HepG2 (cell line): ENCODE measurements at regions not wholly inside any gene's neighbourhood (a gene's known extent, or its start where the extent isn't known, plus 50 kb on each side); places are given as distances from the start of the nearest gene placed in this dataset.

Experiments used
- ELF3 ChIP-seq: IDR thresholded peaks from 2 replicates; pipeline ENCODE4 v1.6.1; 2016; ENCODE audit warnings: missing genetic modification reagents, missing compliant biosample characterization
- ERF ChIP-seq: IDR thresholded peaks from 2 replicates; pipeline ENCODE4 v1.6.1; 2018; ENCODE audit warnings: missing biosample characterization, missing genetic modification reagents
- FOSL2 ChIP-seq: sonication (generic); formaldehyde crosslinking; IDR thresholded peaks from 2 replicates; pipeline ENCODE4 v1.4.0; 2020; ENCODE audit warnings: missing genetic modification reagents
- FOXA3 ChIP-seq: IDR thresholded peaks from 2 replicates; pipeline ENCODE4 v1.6.1; 2016; ENCODE audit warnings: missing genetic modification reagents, missing compliant biosample characterization
- IRF2 ChIP-seq: IDR thresholded peaks from 2 replicates; pipeline ENCODE4 v1.6.1; 2018; ENCODE audit warnings: missing genetic modification reagents, missing compliant biosample characterization
- NAIF1 ChIP-seq: sonication (generic); formaldehyde crosslinking; IDR thresholded peaks from 2 replicates; pipeline ENCODE4 v1.5.0; 2020; ENCODE audit warnings: mild to moderate bottlenecking, missing genetic modification reagents, borderline replicate concordance
- SATB2 ChIP-seq: sonication (generic); formaldehyde crosslinking; IDR thresholded peaks from 2 replicates; pipeline ENCODE4 v1.5.0; 2020; ENCODE audit warnings: missing genetic modification reagents
- TEAD3 ChIP-seq: optimal IDR thresholded peaks from 2 replicates; pipeline ENCODE3; 2016; ENCODE audit warnings: borderline replicate concordance
- TSC22D2 ChIP-seq: sonication (generic); formaldehyde crosslinking; IDR thresholded peaks from 2 replicates; pipeline ENCODE4 v1.5.1; 2020; ENCODE audit warnings: missing genetic modification reagents, mild to moderate bottlenecking, borderline replicate concordance
- ZMYM3 ChIP-seq: sonication (generic); formaldehyde crosslinking; IDR thresholded peaks from 2 replicates; pipeline ENCODE4 v1.5.1; 2020; ENCODE audit warnings: mild to moderate bottlenecking, missing genetic modification reagents
- ZNF143 ChIP-seq: sonication (generic); formaldehyde crosslinking; IDR thresholded peaks from 2 replicates; pipeline ENCODE4 v1.4.0; 2020; ENCODE audit warnings: missing genetic modification reagents
- ZNF207 ChIP-seq: fragments of 450-650 bp; IDR thresholded peaks from 2 replicates; pipeline ENCODE4 v1.6.1; 2016; ENCODE audit warnings: antibody characterized with exemption, borderline replicate concordance
- ZNF3 ChIP-seq: IDR thresholded peaks from 2 replicates; pipeline ENCODE4 v1.7.0; 2017; ENCODE audit warnings: inconsistent platforms
- ZNF335 ChIP-seq: sonication (generic); formaldehyde crosslinking; IDR thresholded peaks from 2 replicates; pipeline ENCODE4 v1.4.0; 2020; ENCODE audit warnings: missing genetic modification reagents
- ZNF678 ChIP-seq: sonication (generic); formaldehyde crosslinking; IDR thresholded peaks from 2 replicates; pipeline ENCODE4 v1.4.0; 2020; ENCODE audit warnings: mild to moderate bottlenecking, missing genetic modification reagents
- TF ChIP-seq, protein P1 (sequence below): sonication (generic); formaldehyde crosslinking; IDR thresholded peaks from 2 replicates; pipeline ENCODE4 v1.5.0; 2020; ENCODE audit warnings: mild to moderate bottlenecking, missing genetic modification reagents, moderate library complexity
- TF ChIP-seq, protein P2 (sequence below): IDR thresholded peaks from 2 replicates; pipeline ENCODE4 v1.6.1; 2012; ENCODE audit warnings: low read depth, low read length, improper control_type of control experiment
- TF ChIP-seq, protein P3 (sequence below): sonication (generic); formaldehyde crosslinking; conservative IDR thresholded peaks from 2 replicates; pipeline ENCODE4 v1.4.0; 2020; ENCODE audit warnings: mild to moderate bottlenecking, missing genetic modification reagents, moderate library complexity
- TF ChIP-seq, protein P4 (sequence below): IDR thresholded peaks from 2 replicates; pipeline ENCODE4 v1.6.1; 2018; ENCODE audit warnings: missing genetic modification reagents, mild to moderate bottlenecking, missing compliant biosample characterization
- TF ChIP-seq, protein P5 (sequence below): IDR thresholded peaks from 2 replicates; pipeline ENCODE4 v1.6.1; 2016

DNA sequence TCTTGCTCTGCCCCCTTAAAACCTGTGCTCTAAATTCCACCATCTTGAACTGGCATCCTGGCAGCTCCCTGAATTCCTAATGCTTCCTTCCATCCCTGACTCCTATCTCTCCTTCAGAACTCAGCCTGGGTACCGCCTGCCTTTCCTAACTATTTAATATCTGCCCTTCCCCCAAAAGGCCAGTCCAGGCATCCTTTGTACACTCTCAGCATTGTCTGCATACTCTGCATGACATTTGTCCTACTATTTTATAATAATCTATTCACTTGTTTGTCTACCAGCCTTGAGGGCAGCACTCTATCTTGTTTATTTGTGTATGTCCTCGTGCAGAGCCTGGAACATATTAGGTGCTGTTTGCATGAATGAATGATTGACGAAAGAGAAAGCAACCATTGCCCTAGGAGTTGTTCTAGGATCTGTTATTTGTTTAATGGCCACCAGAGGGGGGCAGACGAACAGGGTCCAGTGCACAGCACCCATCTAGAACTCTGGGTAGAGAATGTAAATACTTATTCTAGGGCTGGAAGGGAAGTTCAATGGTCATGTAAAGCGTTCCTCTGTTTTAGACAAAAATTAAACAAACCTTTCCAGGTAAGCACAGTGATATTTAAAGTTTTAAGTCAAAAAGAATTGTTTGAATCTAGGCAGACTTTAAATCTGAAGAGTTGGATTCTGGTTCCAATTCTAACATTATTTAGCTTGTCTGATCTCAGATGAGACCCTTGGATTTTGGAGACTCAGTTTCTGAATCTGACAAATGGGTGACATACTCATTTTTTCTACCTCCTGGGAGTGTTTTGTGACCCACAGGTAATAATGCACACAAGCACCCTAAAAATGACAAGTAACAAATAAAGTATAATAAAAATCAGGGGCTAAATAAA is 125.8 kb upstream of the GALNT15 start (continued):
- TF ChIP-seq IRF2: peak; percentile 33; the same call in 1 of the 2 replicates
- TF ChIP-seq TEAD3 (CRISPR knock-in tag): peak; percentile 29
- 0 out of 2 replicates have a peak, but pooled peaks have one; percentile 27 for TF ChIP-seq ZMYM3 (CRISPR knock-in tag)
- TF ChIP-seq, protein P1, sequence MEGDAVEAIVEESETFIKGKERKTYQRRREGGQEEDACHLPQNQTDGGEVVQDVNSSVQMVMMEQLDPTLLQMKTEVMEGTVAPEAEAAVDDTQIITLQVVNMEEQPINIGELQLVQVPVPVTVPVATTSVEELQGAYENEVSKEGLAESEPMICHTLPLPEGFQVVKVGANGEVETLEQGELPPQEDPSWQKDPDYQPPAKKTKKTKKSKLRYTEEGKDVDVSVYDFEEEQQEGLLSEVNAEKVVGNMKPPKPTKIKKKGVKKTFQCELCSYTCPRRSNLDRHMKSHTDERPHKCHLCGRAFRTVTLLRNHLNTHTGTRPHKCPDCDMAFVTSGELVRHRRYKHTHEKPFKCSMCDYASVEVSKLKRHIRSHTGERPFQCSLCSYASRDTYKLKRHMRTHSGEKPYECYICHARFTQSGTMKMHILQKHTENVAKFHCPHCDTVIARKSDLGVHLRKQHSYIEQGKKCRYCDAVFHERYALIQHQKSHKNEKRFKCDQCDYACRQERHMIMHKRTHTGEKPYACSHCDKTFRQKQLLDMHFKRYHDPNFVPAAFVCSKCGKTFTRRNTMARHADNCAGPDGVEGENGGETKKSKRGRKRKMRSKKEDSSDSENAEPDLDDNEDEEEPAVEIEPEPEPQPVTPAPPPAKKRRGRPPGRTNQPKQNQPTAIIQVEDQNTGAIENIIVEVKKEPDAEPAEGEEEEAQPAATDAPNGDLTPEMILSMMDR (CRISPR knock-in tag): peak; percentile 89
- TF ChIP-seq, protein P2, sequence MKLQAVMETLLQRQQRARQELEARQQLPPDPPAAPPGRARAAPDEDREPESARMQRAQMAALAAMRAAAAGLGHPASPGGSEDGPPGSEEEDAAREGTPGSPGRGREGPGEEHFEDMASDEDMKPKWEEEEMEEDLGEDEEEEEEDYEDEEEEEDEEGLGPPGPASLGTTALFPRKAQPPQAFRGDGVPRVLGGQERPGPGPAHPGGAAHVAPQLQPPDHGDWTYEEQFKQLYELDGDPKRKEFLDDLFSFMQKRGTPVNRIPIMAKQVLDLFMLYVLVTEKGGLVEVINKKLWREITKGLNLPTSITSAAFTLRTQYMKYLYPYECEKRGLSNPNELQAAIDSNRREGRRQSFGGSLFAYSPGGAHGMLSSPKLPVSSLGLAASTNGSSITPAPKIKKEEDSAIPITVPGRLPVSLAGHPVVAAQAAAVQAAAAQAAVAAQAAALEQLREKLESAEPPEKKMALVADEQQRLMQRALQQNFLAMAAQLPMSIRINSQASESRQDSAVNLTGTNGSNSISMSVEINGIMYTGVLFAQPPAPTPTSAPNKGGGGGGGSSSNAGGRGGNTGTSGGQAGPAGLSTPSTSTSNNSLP: 0 out of 2 replicates have a peak, but pooled peaks have one; percentile 38
- TF ChIP-seq ZNF207: no peak
- TF ChIP-seq, protein P3, sequence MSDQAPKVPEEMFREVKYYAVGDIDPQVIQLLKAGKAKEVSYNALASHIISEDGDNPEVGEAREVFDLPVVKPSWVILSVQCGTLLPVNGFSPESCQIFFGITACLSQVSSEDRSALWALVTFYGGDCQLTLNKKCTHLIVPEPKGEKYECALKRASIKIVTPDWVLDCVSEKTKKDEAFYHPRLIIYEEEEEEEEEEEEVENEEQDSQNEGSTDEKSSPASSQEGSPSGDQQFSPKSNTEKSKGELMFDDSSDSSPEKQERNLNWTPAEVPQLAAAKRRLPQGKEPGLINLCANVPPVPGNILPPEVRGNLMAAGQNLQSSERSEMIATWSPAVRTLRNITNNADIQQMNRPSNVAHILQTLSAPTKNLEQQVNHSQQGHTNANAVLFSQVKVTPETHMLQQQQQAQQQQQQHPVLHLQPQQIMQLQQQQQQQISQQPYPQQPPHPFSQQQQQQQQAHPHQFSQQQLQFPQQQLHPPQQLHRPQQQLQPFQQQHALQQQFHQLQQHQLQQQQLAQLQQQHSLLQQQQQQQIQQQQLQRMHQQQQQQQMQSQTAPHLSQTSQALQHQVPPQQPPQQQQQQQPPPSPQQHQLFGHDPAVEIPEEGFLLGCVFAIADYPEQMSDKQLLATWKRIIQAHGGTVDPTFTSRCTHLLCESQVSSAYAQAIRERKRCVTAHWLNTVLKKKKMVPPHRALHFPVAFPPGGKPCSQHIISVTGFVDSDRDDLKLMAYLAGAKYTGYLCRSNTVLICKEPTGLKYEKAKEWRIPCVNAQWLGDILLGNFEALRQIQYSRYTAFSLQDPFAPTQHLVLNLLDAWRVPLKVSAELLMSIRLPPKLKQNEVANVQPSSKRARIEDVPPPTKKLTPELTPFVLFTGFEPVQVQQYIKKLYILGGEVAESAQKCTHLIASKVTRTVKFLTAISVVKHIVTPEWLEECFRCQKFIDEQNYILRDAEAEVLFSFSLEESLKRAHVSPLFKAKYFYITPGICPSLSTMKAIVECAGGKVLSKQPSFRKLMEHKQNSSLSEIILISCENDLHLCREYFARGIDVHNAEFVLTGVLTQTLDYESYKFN (CRISPR knock-in tag): 0 out of 2 replicates have a peak, but pooled peaks have one; percentile 23
- TF ChIP-seq ZNF3 (CRISPR knock-in tag): peak; percentile 90
- TF ChIP-seq ZNF678 (CRISPR knock-in tag): no peak
- peak; percentile 52; the same call in 1 of the 2 replicates for TF ChIP-seq ZNF143 (CRISPR knock-in tag)
- TF ChIP-seq SATB2 (CRISPR knock-in tag): no peak
- TF ChIP-seq ELF3: peak; percentile 58; the same call in 1 of the 2 replicates
- 0 out of 2 replicates have a peak, but pooled peaks have one; percentile 45 for TF ChIP-seq NAIF1 (CRISPR knock-in tag)
- TF ChIP-seq ERF (CRISPR knock-in tag): peak; percentile 53; the same call in 1 of the 2 replicates
- no peak for TF ChIP-seq ZNF335 (CRISPR knock-in tag)
- TF ChIP-seq, protein P4, sequence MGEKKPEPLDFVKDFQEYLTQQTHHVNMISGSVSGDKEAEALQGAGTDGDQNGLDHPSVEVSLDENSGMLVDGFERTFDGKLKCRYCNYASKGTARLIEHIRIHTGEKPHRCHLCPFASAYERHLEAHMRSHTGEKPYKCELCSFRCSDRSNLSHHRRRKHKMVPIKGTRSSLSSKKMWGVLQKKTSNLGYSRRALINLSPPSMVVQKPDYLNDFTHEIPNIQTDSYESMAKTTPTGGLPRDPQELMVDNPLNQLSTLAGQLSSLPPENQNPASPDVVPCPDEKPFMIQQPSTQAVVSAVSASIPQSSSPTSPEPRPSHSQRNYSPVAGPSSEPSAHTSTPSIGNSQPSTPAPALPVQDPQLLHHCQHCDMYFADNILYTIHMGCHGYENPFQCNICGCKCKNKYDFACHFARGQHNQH: 0 out of 2 replicates have a peak, but pooled peaks have one; percentile 30
- TF ChIP-seq FOXA3 (CRISPR knock-in tag): peak; percentile 73
- 0 out of 2 replicates have a peak, but pooled peaks have one; percentile 28 for TF ChIP-seq FOSL2 (CRISPR knock-in tag)
- TF ChIP-seq, protein P5, sequence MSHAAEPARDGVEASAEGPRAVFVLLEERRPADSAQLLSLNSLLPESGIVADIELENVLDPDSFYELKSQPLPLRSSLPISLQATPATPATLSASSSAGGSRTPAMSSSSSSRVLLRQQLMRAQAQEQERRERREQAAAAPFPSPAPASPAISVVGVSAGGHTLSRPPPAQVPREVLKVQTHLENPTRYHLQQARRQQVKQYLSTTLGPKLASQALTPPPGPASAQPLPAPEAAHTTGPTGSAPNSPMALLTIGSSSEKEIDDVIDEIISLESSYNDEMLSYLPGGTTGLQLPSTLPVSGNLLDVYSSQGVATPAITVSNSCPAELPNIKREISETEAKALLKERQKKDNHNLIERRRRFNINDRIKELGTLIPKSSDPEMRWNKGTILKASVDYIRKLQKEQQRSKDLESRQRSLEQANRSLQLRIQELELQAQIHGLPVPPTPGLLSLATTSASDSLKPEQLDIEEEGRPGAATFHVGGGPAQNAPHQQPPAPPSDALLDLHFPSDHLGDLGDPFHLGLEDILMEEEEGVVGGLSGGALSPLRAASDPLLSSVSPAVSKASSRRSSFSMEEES (CRISPR knock-in tag): peak; percentile 25; the same call in 1 of the 2 replicates
- TF ChIP-seq TSC22D2: 0 out of 2 replicates have a peak, but pooled peaks have one; percentile 48
